ENCODE measurements at regions not wholly inside any gene's neighbourhood (a gene's known extent, or its start where the extent isn't known, plus 50 kb on each side); places are given as distances from the start of the nearest gene placed in this dataset.

DNA sequence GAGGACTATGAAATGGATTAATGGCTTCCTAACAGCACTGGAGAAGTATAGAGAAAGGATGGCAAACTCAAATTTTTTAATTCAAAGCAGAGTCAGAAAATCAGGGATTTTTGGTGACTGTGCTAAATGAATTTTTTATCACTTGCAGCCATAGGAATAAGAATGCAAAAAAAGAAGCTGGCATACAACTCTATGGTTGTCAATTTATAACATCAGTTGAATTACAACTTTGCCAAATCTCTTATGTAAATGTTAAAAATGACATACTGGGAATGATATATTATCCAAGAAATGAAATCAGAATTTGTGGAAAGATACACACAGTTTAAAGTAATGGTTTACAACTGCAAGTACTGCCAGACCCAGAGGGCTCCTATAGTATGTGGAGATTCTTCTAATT, 106.5 kb downstream of the HTR1B start:
- ATAC-seq (no peak), DNase-seq (ENCODE audit: low read depth, low spot score) (no peak)
- H3K36me3 ChIP-seq (ENCODE audit: control insufficient read depth in 1 of 2, insufficient read depth in 2 of 2, low read length in 2 of 2): no peaks in the 10 kb centered on the region
- RAD21 ChIA-PET (ENCODE audit: low non-redundant PET in 1 of 2, low total read pairs in 2 of 2, uncharacterized antibody in 2 of 2, unreplicated experiment in 2 of 2): no interaction called here
- BruUV-seq (replicated peaks): no TSS peak
- no peaks in the 10 kb centered on the region for H3K79me2 ChIP-seq (ENCODE audit: insufficient read depth, low read length)
- CTCF ChIA-PET: no interaction called here
- no peaks in the 10 kb centered on the region for H3K27me3 ChIP-seq (ENCODE audit: insufficient read depth, low read length)
- peaks cover 0 to under 1% of the 10 kb centered on the region in 2 experiments; a peak in 1 of 4 replicates for H3K9me3 ChIP-seq (ENCODE audit: control insufficient read depth in 1 of 2, insufficient read depth in 1 of 2, low read depth in 1 of 2, low read length in 2 of 2)
- no peaks in the 10 kb centered on the region for H3K4me1 ChIP-seq (ENCODE audit: control insufficient read depth in 1 of 2, insufficient read depth in 2 of 2, low read length in 2 of 2)
- H2AFZ ChIP-seq (ENCODE audit: low read depth, low read length, poor library complexity, severe bottlenecking): no peak overlapping the region
- H3K4me2 ChIP-seq (ENCODE audit: low read length): no peak overlapping the region
- H3K4me3 ChIP-seq (replicated peaks in 1 of 2; ENCODE audit: low read depth in 1 of 2, low read length in 2 of 2): no peak overlapping the region
- intact Hi-C loops (cut with micrococcal nuclease): no loop called here
- no peak overlapping the region for H3K9ac ChIP-seq (ENCODE audit: low read length)
- POLR2A ChIA-PET: no interaction called here
- no peak overlapping the region for H3K27ac ChIP-seq (ENCODE audit: low read depth, low read length)
- no peaks in the 10 kb centered on the region; the same call in 1 of the 2 replicates for H3K9me2 ChIP-seq (ENCODE audit: insufficient read depth)
- H4K20me1 ChIP-seq (ENCODE audit: insufficient read depth): no peaks in the 10 kb centered on the region
- TF ChIP-seq, protein P1, sequence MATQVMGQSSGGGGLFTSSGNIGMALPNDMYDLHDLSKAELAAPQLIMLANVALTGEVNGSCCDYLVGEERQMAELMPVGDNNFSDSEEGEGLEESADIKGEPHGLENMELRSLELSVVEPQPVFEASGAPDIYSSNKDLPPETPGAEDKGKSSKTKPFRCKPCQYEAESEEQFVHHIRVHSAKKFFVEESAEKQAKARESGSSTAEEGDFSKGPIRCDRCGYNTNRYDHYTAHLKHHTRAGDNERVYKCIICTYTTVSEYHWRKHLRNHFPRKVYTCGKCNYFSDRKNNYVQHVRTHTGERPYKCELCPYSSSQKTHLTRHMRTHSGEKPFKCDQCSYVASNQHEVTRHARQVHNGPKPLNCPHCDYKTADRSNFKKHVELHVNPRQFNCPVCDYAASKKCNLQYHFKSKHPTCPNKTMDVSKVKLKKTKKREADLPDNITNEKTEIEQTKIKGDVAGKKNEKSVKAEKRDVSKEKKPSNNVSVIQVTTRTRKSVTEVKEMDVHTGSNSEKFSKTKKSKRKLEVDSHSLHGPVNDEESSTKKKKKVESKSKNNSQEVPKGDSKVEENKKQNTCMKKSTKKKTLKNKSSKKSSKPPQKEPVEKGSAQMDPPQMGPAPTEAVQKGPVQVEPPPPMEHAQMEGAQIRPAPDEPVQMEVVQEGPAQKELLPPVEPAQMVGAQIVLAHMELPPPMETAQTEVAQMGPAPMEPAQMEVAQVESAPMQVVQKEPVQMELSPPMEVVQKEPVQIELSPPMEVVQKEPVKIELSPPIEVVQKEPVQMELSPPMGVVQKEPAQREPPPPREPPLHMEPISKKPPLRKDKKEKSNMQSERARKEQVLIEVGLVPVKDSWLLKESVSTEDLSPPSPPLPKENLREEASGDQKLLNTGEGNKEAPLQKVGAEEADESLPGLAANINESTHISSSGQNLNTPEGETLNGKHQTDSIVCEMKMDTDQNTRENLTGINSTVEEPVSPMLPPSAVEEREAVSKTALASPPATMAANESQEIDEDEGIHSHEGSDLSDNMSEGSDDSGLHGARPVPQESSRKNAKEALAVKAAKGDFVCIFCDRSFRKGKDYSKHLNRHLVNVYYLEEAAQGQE (IDR thresholded peaks at IDR 0.05; ENCODE audit: low read depth): no peak
- TF ChIP-seq RAD21 (IDR thresholded peaks at IDR 0.05; ENCODE audit: low read depth) (no peak), ELF1 (IDR thresholded peaks at IDR 0.05; ENCODE audit: borderline replicate concordance, low read depth) (no peak), YY1 (IDR thresholded peaks at IDR 0.05; ENCODE audit: extremely low read depth, insufficient replicate concordance, low read depth, low read length) (no peak), SP1 (IDR thresholded peaks at IDR 0.05; ENCODE audit: low read depth) (no peak), CBX3 (IDR thresholded peaks at IDR 0.05; ENCODE audit: low read depth) (no peak), JUND (IDR thresholded peaks at IDR 0.05) (no peak)

DNA sequence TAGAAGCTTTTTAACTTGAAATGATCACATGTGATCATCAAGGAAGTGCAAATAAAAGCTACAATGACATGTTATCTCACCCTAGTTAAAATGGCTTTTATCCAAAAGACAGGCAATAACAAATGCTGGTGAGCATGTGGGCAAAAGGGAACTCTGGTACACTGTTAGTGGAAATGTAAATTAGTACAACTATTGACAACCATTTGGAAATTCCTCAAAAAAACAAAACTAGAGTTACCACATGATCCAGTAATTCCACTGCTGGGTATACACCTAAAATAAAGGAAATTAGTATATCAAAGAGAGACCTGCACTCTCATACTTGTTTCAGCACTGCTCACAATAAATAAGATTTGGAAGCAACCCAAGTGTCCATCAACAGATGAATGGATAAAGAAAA, 108.7 kb downstream of the HTR1B start:
- Histone ChIP-seq H3K9me2 (ENCODE audit: insufficient read depth) (no peaks in the 10 kb centered on the region; the same call in 1 of the 2 replicates), H4K20me1 (ENCODE audit: insufficient read depth) (no peaks in the 10 kb centered on the region), H2AFZ (ENCODE audit: low read depth, low read length, poor library complexity, severe bottlenecking) (no peak overlapping the region), H3K4me1 (ENCODE audit: control insufficient read depth in 1 of 2, insufficient read depth in 2 of 2, low read length in 2 of 2) (no peaks in the 10 kb centered on the region), H3K9me3 (ENCODE audit: control insufficient read depth in 1 of 2, insufficient read depth in 1 of 2, low read depth in 1 of 2, low read length in 2 of 2) (no peaks in the 10 kb centered on the region), H3K36me3 (ENCODE audit: control insufficient read depth in 1 of 2, insufficient read depth in 2 of 2, low read length in 2 of 2) (no peaks in the 10 kb centered on the region), H3K79me2 (ENCODE audit: insufficient read depth, low read length) (no peaks in the 10 kb centered on the region), H3K4me3 (replicated peaks in 1 of 2; ENCODE audit: low read depth in 1 of 2, low read length in 2 of 2) (no peak overlapping the region), H3K4me2 (ENCODE audit: low read length) (no peak overlapping the region), H3K27ac (ENCODE audit: low read depth, low read length) (no peak overlapping the region), H3K27me3 (ENCODE audit: insufficient read depth, low read length) (no peaks in the 10 kb centered on the region), H3K9ac (ENCODE audit: low read length) (no peak overlapping the region)
- ATAC-seq (no peak), DNase-seq (ENCODE audit: low read depth, low spot score) (no peak)
- intact Hi-C loops (cut with micrococcal nuclease): no loop called here
- no peak for TF ChIP-seq POLR2AphosphoS5 (IDR thresholded peaks at IDR 0.05; ENCODE audit: low read depth, low read length)
- no peak for TF ChIP-seq SP1 (IDR thresholded peaks at IDR 0.05; ENCODE audit: low read depth)
- TF ChIP-seq TCF7L2 (IDR thresholded peaks at IDR 0.05; ENCODE audit: borderline replicate concordance, extremely low read depth, insufficient read depth, insufficient read length): no peak
- TF ChIP-seq RAD21 (IDR thresholded peaks at IDR 0.05; ENCODE audit: low read depth): no peak
- TF ChIP-seq EZH2phosphoT487 (IDR thresholded peaks at IDR 0.05; ENCODE audit: borderline replicate concordance): no peak
- no peak for TF ChIP-seq POLR2A (IDR thresholded peaks at IDR 0.05; ENCODE audit: borderline replicate concordance, extremely low read depth, insufficient read depth, insufficient read length)
- TF ChIP-seq, protein P2, sequence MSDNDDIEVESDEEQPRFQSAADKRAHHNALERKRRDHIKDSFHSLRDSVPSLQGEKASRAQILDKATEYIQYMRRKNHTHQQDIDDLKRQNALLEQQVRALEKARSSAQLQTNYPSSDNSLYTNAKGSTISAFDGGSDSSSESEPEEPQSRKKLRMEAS (IDR thresholded peaks at IDR 0.05): no peak
- TF ChIP-seq, protein P3, sequence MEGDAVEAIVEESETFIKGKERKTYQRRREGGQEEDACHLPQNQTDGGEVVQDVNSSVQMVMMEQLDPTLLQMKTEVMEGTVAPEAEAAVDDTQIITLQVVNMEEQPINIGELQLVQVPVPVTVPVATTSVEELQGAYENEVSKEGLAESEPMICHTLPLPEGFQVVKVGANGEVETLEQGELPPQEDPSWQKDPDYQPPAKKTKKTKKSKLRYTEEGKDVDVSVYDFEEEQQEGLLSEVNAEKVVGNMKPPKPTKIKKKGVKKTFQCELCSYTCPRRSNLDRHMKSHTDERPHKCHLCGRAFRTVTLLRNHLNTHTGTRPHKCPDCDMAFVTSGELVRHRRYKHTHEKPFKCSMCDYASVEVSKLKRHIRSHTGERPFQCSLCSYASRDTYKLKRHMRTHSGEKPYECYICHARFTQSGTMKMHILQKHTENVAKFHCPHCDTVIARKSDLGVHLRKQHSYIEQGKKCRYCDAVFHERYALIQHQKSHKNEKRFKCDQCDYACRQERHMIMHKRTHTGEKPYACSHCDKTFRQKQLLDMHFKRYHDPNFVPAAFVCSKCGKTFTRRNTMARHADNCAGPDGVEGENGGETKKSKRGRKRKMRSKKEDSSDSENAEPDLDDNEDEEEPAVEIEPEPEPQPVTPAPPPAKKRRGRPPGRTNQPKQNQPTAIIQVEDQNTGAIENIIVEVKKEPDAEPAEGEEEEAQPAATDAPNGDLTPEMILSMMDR (IDR thresholded peaks at IDR 0.05 in 2 of 3, conservative IDR thresholded peaks at IDR 0.05 in 1 of 3; ENCODE audit: borderline replicate concordance in 1 of 3, insufficient read depth in 1 of 3, low read depth in 2 of 3, low read length in 2 of 3): no peak
- no peak for TF ChIP-seq CEBPB (IDR thresholded peaks at IDR 0.05; ENCODE audit: low read depth)
- POLR2A ChIA-PET: no interaction called here
- RAD21 ChIA-PET (ENCODE audit: low non-redundant PET in 1 of 2, low total read pairs in 2 of 2, uncharacterized antibody in 2 of 2, unreplicated experiment in 2 of 2): no interaction called here
- no TSS peak for BruUV-seq (replicated peaks)
- CTCF ChIA-PET: no interaction called here
